ENCODE measurements at regions not wholly inside any gene's neighbourhood (a gene's known extent, or its start where the extent isn't known, plus 50 kb on each side); places are given as distances from the start of the nearest gene placed in this dataset.

DNA sequence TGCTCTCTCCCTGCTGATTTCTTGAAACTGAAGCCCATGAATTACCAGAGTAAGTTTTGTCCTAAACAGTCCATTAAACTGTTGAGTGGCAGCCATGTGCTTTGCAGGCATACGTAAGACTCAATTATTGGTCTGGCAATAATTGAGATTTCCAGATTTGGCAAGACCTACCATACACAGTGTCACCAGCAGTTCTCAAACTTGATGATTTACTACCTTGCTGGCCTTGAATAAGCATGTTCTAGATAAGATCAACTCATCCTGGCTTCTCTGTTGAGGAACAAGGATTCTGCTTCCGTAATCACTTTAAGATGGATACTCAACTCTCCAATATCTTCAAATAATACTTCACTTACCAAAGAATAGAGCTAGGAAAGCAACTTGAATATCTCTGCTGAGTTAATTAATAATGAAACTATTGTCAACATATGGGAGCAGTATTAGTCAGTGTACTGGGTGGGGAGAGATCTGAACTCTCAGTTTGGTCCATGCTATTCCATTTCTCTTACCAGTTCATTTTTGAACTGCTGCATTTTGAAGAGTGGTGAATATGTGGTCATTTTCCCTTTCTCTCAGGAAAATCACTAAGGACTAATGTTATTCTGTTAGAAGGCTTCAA lies 181.4 kb downstream of the IPMK start:
- Histone ChIP-seq H3K27me3 (no peaks in the 10 kb centered on the region), H3K4me3 (no peak overlapping the region), H3K9me3 (no peaks in the 10 kb centered on the region), H3K27ac (no peak overlapping the region), H3K4me1 (no peaks in the 10 kb centered on the region), H3K36me3 (no peaks in the 10 kb centered on the region)
- 73 to 77% methylated on average over 2 of the region's 2 CpGs for WGBS, 2 donors
- TF ChIP-seq EP300 (IDR thresholded peaks at IDR 0.05): no peak
- no peak for TF ChIP-seq POLR2A (IDR thresholded peaks at IDR 0.05)
- TF ChIP-seq, protein P1, sequence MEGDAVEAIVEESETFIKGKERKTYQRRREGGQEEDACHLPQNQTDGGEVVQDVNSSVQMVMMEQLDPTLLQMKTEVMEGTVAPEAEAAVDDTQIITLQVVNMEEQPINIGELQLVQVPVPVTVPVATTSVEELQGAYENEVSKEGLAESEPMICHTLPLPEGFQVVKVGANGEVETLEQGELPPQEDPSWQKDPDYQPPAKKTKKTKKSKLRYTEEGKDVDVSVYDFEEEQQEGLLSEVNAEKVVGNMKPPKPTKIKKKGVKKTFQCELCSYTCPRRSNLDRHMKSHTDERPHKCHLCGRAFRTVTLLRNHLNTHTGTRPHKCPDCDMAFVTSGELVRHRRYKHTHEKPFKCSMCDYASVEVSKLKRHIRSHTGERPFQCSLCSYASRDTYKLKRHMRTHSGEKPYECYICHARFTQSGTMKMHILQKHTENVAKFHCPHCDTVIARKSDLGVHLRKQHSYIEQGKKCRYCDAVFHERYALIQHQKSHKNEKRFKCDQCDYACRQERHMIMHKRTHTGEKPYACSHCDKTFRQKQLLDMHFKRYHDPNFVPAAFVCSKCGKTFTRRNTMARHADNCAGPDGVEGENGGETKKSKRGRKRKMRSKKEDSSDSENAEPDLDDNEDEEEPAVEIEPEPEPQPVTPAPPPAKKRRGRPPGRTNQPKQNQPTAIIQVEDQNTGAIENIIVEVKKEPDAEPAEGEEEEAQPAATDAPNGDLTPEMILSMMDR (IDR thresholded peaks at IDR 0.05): no peak
- no peak for DNase-seq (ENCODE audit: low spot score in 2 of 2)

DNA sequence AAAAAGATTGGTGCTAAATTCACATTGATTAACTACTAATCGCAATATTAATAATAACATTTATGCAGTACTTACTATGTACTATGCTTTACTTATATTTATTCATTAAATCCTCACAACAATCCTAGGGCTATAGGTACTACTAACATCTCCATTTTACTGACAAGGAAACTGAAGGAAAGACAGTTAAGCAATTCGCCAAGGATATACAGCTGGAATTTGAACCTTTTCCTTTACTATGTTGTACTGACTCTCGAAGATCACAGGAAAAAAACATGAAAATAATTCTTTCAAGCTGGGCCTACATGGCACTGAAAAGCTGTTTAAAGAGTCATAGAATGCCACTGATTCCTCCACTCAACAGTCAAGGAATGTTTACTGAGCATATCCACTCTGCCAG lies 185.4 kb downstream of the IPMK start:
- no peak for DNase-seq (ENCODE audit: low spot score in 2 of 2)
- Histone ChIP-seq H3K4me3 (no peak overlapping the region), H3K9me3 (no peaks in the 10 kb centered on the region), H3K36me3 (no peaks in the 10 kb centered on the region), H3K27me3 (no peaks in the 10 kb centered on the region), H3K27ac (no peak overlapping the region), H3K4me1 (no peaks in the 10 kb centered on the region)
- 91 to 97% methylated on average over 3 of the region's 3 CpGs for WGBS, 2 donors
- TF ChIP-seq POLR2A (IDR thresholded peaks at IDR 0.05) (no peak), EP300 (IDR thresholded peaks at IDR 0.05) (no peak)
- TF ChIP-seq, protein P1 (IDR thresholded peaks at IDR 0.05): no peak

DNA sequence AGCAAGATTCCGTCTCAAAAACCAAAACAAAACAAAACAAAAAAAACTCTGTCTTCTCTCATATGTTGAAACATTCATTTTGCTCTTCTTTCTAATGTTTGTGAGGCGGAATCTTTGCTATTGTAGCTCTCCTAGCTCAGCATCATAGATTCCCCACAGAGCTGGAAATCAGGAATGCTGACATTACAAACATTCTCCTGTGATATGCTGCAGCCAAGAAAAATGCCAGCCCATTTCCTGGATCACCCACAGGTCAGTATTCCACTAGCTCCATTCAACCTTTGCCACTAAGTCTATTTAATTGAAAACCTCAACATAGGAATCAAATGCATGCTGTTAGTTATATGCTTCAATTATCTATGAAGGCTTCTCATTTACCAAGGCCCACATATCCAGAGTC lies 186.3 kb downstream of the IPMK start:
- no peaks in the 10 kb centered on the region for H3K36me3 ChIP-seq
- H3K4me1 ChIP-seq: no peaks in the 10 kb centered on the region
- WGBS, 2 donors: 16 to 23% methylated on average over 2 of the region's 2 CpGs
- no peak overlapping the region for H3K27ac ChIP-seq
- no peak overlapping the region for H3K4me3 ChIP-seq
- no peaks in the 10 kb centered on the region for H3K9me3 ChIP-seq
- TF ChIP-seq EP300 (IDR thresholded peaks at IDR 0.05) (no peak), POLR2A (IDR thresholded peaks at IDR 0.05) (no peak)
- TF ChIP-seq, protein P1 (IDR thresholded peaks at IDR 0.05): no peak
- no peaks in the 10 kb centered on the region for H3K27me3 ChIP-seq
- DNase-seq (ENCODE audit: low spot score in 2 of 2): no peak

DNA sequence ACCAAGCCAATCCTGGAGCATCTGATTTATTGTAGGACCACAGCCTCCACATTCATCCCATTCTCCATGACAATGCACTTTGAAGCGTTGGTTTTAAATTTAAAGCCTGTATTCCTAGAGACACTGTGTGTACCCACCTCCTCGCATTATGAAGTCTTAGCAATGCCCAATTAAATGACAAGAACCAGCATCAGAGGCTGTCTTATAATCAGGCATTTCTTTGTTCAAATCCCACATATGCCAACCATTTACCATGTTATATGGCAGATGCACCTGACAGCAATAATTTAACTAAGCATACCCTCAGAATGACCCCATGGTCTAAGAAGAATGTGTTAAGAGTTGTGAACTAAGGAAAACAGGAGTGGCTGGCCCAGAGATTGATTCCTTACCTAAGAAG lies 188.2 kb downstream of the IPMK start:
- no peak for TF ChIP-seq EP300 (IDR thresholded peaks at IDR 0.05)
- no peak for TF ChIP-seq POLR2A (IDR thresholded peaks at IDR 0.05)
- TF ChIP-seq, protein P1 (IDR thresholded peaks at IDR 0.05): no peak
- H3K9me3 ChIP-seq: no peaks in the 10 kb centered on the region
- no peaks in the 10 kb centered on the region for H3K27me3 ChIP-seq
- no peaks in the 10 kb centered on the region for H3K4me1 ChIP-seq
- WGBS, 2 donors: 89 to 94% methylated on average over 2 of the region's 2 CpGs
- no peak overlapping the region for H3K4me3 ChIP-seq
- H3K36me3 ChIP-seq: no peaks in the 10 kb centered on the region
- no peak for DNase-seq (ENCODE audit: low spot score in 2 of 2)
- no peak overlapping the region for H3K27ac ChIP-seq

DNA sequence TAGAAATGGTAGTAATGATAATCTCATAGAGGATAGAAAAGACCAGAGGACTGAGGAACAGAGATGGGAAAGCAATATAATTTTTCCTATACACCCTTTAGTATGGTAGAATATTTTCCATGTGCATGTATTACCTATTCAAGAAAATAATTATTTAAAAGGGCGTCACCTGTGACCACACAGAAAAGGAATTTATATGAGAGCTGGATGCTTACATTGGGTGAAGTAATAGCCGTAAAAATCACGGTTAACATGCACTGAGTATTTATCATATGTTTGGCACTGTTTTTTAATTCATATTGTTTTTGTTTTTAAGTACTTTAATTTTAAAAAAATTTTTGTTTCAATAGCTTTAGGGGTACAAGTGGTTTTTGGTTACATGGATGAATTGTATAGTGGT lies 195.1 kb downstream of the IPMK start:
- no peak for DNase-seq (ENCODE audit: low spot score in 2 of 2)
- TF ChIP-seq POLR2A (IDR thresholded peaks at IDR 0.05): no peak
- TF ChIP-seq, protein P1 (IDR thresholded peaks at IDR 0.05): no peak
- no peak for TF ChIP-seq EP300 (IDR thresholded peaks at IDR 0.05)
- no peaks in the 10 kb centered on the region for H3K4me1 ChIP-seq
- no peaks in the 10 kb centered on the region for H3K27me3 ChIP-seq
- H3K36me3 ChIP-seq: no peaks in the 10 kb centered on the region
- H3K4me3 ChIP-seq: no peak overlapping the region
- H3K9me3 ChIP-seq: no peaks in the 10 kb centered on the region
- WGBS, 2 donors: 76 to 77% methylated on average over 3 of the region's 3 CpGs
- H3K27ac ChIP-seq: no peak overlapping the region

All from tibial nerve (tissue), 4 donors.